Dendritic cell treated with granulocyte-macrophage colony-stimulating factor and Interleukin-4, amounts not matched to agents 40 ng/mL and 50 ng/mL, for 4 days (primary cell): ENCODE measurements at regions not wholly inside any gene's neighbourhood (a gene's known extent, or its start where the extent isn't known, plus 50 kb on each side); places are given as distances from the start of the nearest gene placed in this dataset.

Experiments used
- H3K27ac Mint-ChIP-seq: one replicate; pipeline ENCODE4 v1.8.0; 2022; ENCODE audit warnings: mild to moderate bottlenecking, mixed read lengths
- H3K27me3 Mint-ChIP-seq: one replicate; pipeline ENCODE4 v1.8.0; 2022; ENCODE audit warnings: mild to moderate bottlenecking, mixed read lengths
- H3K36me3 Mint-ChIP-seq: one replicate; pipeline ENCODE4 v1.8.0; 2022; ENCODE audit warnings: low read depth, mixed read lengths
- H3K4me1 Mint-ChIP-seq: one replicate; pipeline ENCODE4 v1.8.0; 2022; ENCODE audit warnings: low read depth, mixed read lengths
- H3K4me3 Mint-ChIP-seq: one replicate; pipeline ENCODE4 v1.8.0; 2022; ENCODE audit warnings: mild to moderate bottlenecking, moderate library complexity, mixed read lengths
- H3K9me3 Mint-ChIP-seq: one replicate; pipeline ENCODE4 v1.8.0; 2022; ENCODE audit warnings: mixed read lengths
- intact Hi-C: fragments of 100-400 bp; cut with micrococcal nuclease; formaldehyde crosslinking; loops from one replicate; pipeline ENCODE4 v1.15.0; 2022

DNA sequence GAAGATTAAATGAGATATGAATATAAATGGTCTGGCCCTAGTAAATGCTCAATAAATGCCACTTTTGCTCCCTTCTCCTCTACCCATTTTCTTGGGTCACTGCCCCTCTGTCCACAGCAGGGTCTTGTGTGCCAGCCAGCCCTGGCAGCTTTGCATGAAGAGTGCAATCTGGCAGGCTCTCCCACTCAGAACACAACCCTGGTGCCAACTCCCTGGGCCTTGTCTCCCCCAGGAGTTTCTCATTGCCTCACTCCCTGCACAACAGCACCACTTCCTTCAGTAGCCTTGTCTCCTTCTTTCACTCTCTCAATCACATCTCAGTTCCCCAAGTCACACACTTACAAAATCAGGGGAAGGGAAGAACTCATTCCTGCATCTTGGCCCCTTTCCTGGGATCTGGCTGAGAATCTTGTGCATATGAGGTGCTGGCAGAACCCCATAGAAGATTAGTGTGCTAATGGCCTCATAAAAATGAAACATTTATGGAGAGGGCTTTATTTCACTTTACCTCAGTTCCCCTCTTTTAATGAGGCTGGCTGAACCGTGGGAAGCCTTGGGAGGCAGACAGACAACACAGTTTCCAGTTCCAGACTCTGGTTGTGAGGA, 445.9 kb upstream of the PROK2 start:
- peaks cover 24% of the 10 kb centered on the region for H3K4me1 Mint-ChIP-seq
- peaks cover 44% of the 10 kb centered on the region for H3K27me3 Mint-ChIP-seq
- H3K4me3 Mint-ChIP-seq, result no peak overlapping the region
- intact Hi-C loops, result no loop called here
- H3K9me3 Mint-ChIP-seq, result peaks cover 8% of the 10 kb centered on the region
- no peak overlapping the region for H3K27ac Mint-ChIP-seq
- H3K36me3 Mint-ChIP-seq, result peaks cover 7% of the 10 kb centered on the region

DNA sequence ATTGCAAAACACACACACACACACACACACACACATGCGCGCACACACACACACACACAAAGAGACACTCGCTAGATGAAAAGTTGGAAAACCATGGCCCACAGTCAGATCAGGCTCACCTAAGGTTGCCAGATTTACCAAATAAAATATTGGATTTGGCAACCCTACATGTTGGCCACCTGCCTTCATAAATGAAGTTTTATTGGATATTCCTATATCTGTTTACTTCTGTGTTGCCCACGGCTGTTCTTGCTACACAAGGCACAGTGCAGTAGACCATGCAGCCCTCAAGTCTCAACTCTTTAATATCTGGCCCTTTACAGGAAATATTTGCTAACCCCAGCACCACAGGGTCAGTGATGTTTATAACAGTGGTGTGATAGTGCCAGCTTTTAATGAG, 445.0 kb upstream of the PROK2 start:
- H3K4me1 Mint-ChIP-seq, result peaks cover 24% of the 10 kb centered on the region
- peaks cover 45% of the 10 kb centered on the region for H3K27me3 Mint-ChIP-seq
- intact Hi-C loops, result no loop called here
- H3K4me3 Mint-ChIP-seq, result no peak overlapping the region
- peaks cover 18% of the 10 kb centered on the region for H3K9me3 Mint-ChIP-seq
- no peak overlapping the region for H3K27ac Mint-ChIP-seq
- peaks cover 16% of the 10 kb centered on the region for H3K36me3 Mint-ChIP-seq

DNA sequence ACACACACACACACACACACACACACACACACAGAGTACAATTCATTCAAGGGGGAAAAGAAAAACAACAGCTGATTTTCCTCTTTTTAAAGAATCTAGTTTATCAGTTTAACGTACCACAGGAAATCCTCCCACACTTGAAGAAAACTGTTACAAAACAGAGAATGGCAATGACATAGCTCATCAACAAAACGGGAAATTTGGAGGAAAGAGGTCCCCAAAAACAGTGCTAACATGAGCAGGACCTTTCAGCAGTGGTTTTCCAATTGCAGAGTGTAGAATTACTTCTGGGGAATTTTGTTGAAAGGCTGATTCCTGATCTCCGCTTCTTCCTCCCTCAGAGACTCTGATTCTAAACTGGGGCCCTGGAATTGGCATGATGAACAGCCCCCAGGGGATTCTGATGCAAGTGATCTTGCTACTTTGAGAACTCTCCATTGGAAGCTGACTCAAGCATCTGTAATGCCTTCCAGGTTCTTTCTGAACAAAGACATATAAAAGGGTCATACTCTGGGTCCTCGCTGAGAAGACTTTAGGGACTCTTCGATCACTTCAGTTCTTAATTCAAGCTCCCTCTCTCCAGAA, 442.6 kb upstream of the PROK2 start:
- peaks cover 20% of the 10 kb centered on the region for H3K4me1 Mint-ChIP-seq
- H3K4me3 Mint-ChIP-seq, result no peak overlapping the region
- intact Hi-C loops, result no loop called here
- H3K27me3 Mint-ChIP-seq, result peaks cover 37% of the 10 kb centered on the region
- H3K36me3 Mint-ChIP-seq, result peaks cover 18% of the 10 kb centered on the region
- peaks cover 37% of the 10 kb centered on the region for H3K9me3 Mint-ChIP-seq
- no peak overlapping the region for H3K27ac Mint-ChIP-seq

DNA sequence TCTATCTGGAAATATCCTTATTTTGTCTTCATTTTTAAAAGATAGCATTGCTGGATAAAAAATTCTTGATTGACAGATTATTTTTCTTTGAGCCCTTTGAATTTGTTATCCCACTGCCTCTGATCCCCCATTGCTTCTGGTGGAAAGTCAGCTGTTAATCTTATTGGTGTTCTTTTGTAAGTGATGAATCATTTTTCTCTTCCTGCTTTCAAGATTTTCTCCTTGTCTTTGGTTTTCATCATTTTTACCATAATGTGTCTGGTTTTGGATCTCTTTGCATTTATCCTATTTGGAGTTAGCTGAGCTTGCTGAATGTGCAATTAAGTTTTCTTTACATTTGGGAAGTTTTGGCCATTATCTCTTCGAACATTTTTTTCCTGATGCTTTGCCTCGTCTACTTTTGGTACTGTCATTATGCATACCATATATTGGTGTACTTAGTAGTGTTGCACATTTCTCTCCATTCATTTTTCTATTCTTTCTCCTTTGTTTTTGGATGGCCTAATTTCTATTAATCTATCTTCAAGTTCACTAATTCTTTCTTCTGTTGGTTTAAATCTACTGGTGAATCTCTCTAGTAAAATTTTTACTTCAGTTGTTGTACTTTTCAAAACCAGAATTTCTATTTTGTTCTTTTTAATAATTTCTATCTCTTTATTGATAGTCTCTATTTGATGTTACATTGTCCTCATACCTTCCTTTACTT, 440.0 kb upstream of the PROK2 start:
- peaks cover 18% of the 10 kb centered on the region for H3K36me3 Mint-ChIP-seq
- intact Hi-C loops, result no loop called here
- peaks cover 28% of the 10 kb centered on the region for H3K27me3 Mint-ChIP-seq
- peaks cover 37% of the 10 kb centered on the region for H3K9me3 Mint-ChIP-seq
- H3K4me1 Mint-ChIP-seq, result peaks cover 14% of the 10 kb centered on the region
- H3K4me3 Mint-ChIP-seq, result no peak overlapping the region
- H3K27ac Mint-ChIP-seq, result no peak overlapping the region

DNA sequence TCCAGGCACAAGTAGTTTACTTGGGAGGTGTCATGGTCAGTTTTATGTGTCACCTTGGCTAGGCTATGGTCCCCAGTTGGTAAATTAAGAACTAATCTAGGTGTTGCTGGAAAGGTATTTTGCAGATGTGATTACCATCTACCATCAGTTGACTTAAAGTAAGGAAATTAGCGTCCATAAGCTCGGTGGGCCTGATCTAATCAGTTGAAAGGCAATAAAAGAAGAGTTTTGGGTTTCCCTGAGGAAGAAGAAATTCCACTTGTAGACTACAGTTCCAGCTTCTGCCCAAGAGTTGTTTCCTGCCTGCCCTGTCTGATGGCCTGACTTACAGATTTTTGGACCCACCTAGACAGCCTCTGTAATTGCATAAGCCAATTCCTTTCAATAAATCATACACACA, 438.7 kb upstream of the PROK2 start:
- intact Hi-C loops, result no loop called here
- H3K9me3 Mint-ChIP-seq, result peaks cover 37% of the 10 kb centered on the region

DNA sequence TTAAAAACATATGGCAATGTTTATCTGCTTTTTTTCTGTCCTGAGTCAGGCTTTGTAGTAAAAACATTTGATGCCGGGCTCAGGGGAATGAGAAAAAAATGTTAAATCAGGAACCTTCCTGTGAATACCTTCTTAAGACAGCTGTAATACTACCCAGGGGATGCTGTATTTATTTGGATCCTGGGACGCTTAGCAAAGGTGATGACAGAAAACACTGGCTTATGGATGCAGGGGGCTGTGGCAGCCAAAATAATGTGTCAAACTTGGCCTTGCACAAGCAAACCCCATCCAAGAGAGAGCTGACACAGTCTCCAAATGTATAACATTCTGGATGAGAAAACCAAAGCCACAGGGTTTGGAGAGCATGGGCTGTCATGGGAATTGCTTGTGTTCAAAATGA, 438.2 kb upstream of the PROK2 start:
- no peak overlapping the region for H3K4me3 Mint-ChIP-seq
- peaks cover 10% of the 10 kb centered on the region for H3K4me1 Mint-ChIP-seq
- H3K9me3 Mint-ChIP-seq, result peaks cover 37% of the 10 kb centered on the region
- no peak overlapping the region for H3K27ac Mint-ChIP-seq
- intact Hi-C loops, result no loop called here
- H3K36me3 Mint-ChIP-seq, result peaks cover 18% of the 10 kb centered on the region
- peaks cover 31% of the 10 kb centered on the region for H3K27me3 Mint-ChIP-seq

More for the DNA sequence above, 438.7 kb upstream of the PROK2 start:
- Mint-ChIP-seq H3K27me3 (peaks cover 33% of the 10 kb centered on the region), H3K27ac (no peak overlapping the region), H3K36me3 (peaks cover 18% of the 10 kb centered on the region), H3K4me1 (peaks cover 14% of the 10 kb centered on the region), H3K4me3 (no peak overlapping the region)

DNA sequence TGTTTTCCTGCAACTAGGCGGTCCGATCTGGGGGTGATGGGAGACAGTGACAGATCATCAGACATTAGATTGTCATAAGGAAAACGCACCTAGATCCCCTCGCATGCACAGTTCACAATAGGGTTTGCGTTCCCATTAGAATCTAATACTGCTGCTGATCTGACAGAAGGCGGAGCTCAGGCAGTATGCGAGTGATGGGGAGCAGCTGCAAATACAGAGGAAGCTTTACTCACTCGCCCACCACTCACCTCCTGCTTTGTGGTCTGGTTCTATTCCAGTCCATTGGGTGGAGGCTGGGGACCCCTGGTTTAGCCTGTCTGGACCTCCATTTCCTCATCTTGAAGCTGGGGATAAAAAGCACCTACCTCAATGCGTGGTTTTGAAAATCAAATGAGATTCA, 437.5 kb upstream of the PROK2 start:
- H3K4me3 Mint-ChIP-seq, result no peak overlapping the region
- no peak overlapping the region for H3K27ac Mint-ChIP-seq
- H3K4me1 Mint-ChIP-seq, result peaks cover 3% of the 10 kb centered on the region
- peaks cover 37% of the 10 kb centered on the region for H3K9me3 Mint-ChIP-seq
- intact Hi-C loops, result no loop called here
- peaks cover 30% of the 10 kb centered on the region for H3K27me3 Mint-ChIP-seq
- peaks cover 18% of the 10 kb centered on the region for H3K36me3 Mint-ChIP-seq

DNA sequence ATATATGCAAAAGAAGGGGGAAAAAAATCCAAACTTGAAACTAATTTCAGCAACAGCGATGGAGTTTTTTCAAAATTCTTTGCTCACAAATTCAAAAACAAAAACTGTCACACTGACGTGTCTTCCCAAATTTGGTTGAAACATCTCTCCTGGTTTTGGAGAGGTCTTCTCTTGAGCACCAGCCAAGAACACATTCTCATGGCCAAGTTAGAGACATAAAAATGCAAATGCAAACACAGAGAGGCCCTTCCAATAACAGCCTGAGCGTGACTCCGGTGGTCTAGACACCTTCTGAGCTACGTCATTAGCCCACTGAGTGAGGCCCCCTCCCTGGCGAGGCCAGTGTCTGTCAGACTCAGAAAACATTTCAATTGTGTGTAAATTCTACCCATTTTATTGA, 436.0 kb upstream of the PROK2 start:
- Mint-ChIP-seq H3K9me3 (peaks cover 29% of the 10 kb centered on the region), H3K36me3 (peaks cover 12% of the 10 kb centered on the region), H3K27me3 (peaks cover 29% of the 10 kb centered on the region), H3K27ac (no peak overlapping the region), H3K4me3 (no peak overlapping the region), H3K4me1 (no peaks in the 10 kb centered on the region)
- intact Hi-C loops, result no loop called here

DNA sequence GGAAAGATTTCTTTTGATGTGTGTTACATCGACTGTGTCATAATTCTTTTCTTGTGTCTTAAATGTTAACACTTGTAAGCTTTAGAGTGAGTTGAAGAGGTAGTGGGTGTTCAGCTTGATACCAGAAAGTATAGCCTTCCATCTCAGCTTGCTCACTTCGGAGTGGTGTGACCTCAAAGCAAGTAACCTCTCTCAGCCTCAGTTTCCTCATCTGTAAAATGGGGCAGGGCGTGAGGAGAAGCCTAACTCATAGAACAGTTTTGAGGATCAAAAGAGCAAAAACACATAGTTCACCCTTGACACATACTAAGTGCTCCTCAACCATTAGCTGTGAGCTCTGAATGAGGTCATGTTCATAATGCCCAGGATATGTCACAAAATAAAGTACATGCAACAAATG, 434.8 kb upstream of the PROK2 start:
- intact Hi-C loops, result no loop called here
- Mint-ChIP-seq H3K27me3 (peaks cover 26% of the 10 kb centered on the region), H3K36me3 (no peaks in the 10 kb centered on the region), H3K4me1 (no peaks in the 10 kb centered on the region), H3K9me3 (peaks cover 17% of the 10 kb centered on the region), H3K4me3 (no peak overlapping the region), H3K27ac (no peak overlapping the region)

DNA sequence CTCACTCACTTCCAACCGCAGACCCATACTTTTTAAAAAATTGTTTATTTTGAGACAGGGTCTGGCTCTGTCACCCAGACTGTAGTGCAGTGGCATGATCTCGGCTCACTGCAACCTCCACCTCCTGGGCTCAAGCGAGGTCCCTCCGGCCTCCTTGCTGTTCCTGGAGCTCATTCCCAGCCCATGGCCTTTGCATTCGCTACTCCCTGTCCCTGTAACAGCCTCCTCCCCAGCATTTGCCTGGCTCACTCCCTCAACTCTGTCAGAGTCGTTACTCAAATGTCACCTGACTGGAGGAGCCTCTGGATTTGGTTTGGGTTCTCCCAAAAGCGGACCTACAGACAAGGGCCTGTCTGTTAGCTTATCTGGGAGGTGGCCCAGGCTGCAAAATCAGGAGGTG, 432.6 kb upstream of the PROK2 start:
- Mint-ChIP-seq H3K9me3 (no peaks in the 10 kb centered on the region), H3K27me3 (peaks cover 24% of the 10 kb centered on the region), H3K27ac (no peak overlapping the region), H3K4me3 (no peak overlapping the region), H3K36me3 (no peaks in the 10 kb centered on the region), H3K4me1 (no peaks in the 10 kb centered on the region)
- intact Hi-C loops, result no loop called here

DNA sequence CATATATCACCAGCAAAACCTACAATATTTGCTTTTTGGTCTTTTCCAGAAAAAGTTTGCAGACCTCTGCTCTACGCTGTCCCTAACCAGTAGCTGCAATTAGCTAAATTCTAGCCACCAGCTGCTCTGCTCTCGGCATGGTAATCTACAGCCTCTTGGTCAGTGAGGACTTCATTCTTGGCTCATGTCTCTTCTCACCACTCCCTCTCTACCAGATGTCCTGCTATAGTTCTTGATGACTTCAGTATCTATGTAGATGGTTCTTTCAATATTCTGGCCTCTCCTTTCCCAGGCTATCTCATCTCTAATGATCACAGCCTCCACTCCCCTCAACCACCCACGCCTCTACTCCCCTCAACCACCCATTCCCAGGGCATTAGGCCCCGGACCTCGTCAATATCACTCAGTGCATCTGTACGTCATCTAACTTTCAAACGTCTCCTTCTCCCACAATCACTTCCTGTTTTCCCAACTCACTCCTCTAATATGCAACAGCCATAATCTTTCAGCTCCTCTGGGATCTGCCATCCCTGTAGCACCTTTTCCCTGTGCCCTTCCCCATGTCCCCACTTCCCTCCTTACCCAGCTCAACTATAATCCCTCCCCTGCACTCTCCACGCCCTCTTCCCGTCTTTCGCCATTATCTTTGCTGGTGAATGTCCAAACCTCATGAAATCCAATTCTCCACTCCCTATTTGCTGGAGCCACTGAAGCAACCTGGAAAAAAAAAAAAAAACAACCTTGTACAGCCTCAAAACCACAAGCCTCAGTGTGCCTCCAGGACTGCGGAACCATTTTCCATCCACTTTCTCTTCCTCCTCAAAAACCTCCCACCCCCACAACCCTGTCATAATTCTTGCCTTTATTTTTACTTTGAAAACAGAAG, 429.4 kb upstream of the PROK2 start:
- H3K27ac Mint-ChIP-seq, result no peak overlapping the region
- peaks cover 31% of the 10 kb centered on the region for H3K27me3 Mint-ChIP-seq
- no peaks in the 10 kb centered on the region for H3K36me3 Mint-ChIP-seq
- intact Hi-C loops, result no loop called here
- H3K9me3 Mint-ChIP-seq, result no peaks in the 10 kb centered on the region
- no peaks in the 10 kb centered on the region for H3K4me1 Mint-ChIP-seq
- no peak overlapping the region for H3K4me3 Mint-ChIP-seq

DNA sequence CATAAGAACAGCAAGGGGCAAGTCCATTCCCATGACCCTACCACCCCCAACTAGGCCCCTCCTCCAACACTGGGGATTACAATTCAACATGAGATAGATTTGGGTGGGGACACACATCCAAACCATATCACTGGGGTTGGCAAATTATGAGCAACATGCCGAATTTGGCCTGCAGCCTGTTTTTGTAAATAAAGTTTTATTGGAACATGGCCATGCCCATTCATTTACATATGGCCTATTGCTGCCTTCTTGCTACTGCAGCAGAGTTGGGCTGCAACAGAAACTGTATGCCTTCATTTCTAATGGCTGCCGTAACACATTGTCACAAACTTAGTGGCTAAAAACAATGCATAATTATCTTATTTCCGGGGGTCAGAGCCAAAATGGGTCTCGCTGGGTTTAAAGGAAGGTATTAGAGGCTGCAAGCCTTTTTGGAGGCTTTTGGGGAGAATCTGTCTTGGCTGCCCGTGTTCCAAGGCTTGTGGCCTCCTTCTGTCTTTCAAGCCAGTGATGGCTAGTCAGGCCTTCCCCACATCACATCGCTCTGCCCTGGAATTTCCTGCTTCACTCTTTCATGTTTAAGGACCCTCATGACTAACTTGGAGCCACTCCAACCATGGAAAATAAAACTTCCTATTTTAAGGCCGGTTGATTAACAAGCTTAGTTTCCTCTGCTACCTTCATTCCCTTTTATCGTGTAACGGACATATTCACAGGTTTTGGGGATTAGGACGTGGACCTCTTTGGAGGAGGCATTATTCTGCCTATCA, 428.5 kb upstream of the PROK2 start:
- H3K27ac Mint-ChIP-seq, result no peak overlapping the region
- no peaks in the 10 kb centered on the region for H3K9me3 Mint-ChIP-seq
- H3K27me3 Mint-ChIP-seq, result peaks cover 36% of the 10 kb centered on the region
- H3K4me1 Mint-ChIP-seq, result no peaks in the 10 kb centered on the region
- no peaks in the 10 kb centered on the region for H3K36me3 Mint-ChIP-seq
- H3K4me3 Mint-ChIP-seq, result no peak overlapping the region
- intact Hi-C loops, result no loop called here

DNA sequence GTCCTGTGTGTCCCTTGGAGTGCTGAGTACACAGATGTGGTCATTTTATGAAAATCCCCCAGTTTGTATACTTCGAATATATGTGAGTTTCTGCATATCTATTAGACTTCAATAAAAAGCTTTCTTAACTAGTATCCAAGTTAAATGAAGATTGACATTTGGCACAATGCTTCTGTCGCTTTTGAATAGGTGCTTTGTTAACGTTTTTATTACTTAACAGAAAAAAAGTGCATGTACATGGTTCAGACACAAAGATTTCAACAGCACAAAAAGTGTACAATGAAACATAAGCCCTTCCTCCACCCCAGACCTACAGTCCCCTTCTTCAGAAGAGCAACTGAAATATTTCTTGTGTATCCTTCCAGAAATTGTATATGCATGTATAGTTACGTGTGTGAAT, 427.4 kb upstream of the PROK2 start:
- Mint-ChIP-seq H3K36me3 (no peaks in the 10 kb centered on the region), H3K4me1 (no peaks in the 10 kb centered on the region), H3K27me3 (peaks cover 34% of the 10 kb centered on the region), H3K4me3 (no peak overlapping the region), H3K27ac (no peak overlapping the region), H3K9me3 (no peaks in the 10 kb centered on the region)
- intact Hi-C loops, result no loop called here
